ENCODE measurements at regions not wholly inside any gene's neighbourhood (a gene's known extent, or its start where the extent isn't known, plus 50 kb on each side); places are given as distances from the start of the nearest gene placed in this dataset.

DNA sequence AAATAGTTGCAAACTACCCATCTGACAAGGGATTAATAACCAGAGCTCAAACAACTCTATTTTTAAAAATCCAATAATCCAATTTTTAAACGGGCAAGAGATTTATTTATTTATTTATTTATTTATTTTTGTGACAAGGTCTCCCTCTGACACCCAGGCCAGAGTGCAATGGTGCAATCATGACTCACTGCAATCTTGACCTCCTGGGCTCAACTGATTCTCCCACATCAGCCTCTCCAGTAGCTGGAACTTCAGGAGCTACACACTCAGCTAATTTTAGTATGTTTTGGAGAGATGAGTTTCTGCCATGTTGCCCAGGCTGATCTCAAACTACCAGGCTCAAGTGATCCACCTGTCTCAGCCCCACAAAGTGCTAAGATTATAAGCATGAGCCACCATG is 267.2 kb upstream of the BLID start:
- CTCF ChIA-PET, result no interaction called here
- Histone ChIP-seq H3K4me1 (ENCODE audit: insufficient read depth, low read length) (no peaks in the 10 kb centered on the region), H3K79me2 (ENCODE audit: low read length) (no peaks in the 10 kb centered on the region), H3K27me3 (ENCODE audit: low read length) (peaks cover 31% of the 10 kb centered on the region; the same call in 1 of the 2 replicates), H3K9ac (ENCODE audit: low read length) (no peak overlapping the region), H3K27ac (ENCODE audit: low read length) (no peak overlapping the region), H3K4me3 (ENCODE audit: low read length) (no peak overlapping the region), H3K9me3 (ENCODE audit: low read length) (no peaks in the 10 kb centered on the region), H4K20me1 (ENCODE audit: low read length) (no peaks in the 10 kb centered on the region), H3K36me3 (ENCODE audit: low read depth, low read length) (no peaks in the 10 kb centered on the region), H3F3A (ENCODE audit: low read length, unreplicated experiment) (no peaks in the 10 kb centered on the region), H2AFZ (ENCODE audit: low read length) (no peak overlapping the region), H3K4me2 (ENCODE audit: low read length) (no peak overlapping the region), H3K9me2 (replicated peaks; ENCODE audit: low read length) (no peaks in the 10 kb centered on the region)
- intact Hi-C loops (cut with micrococcal nuclease), result no loop called here
- DNase-seq (no peak), ATAC-seq (no peak)
- BruUV-seq (replicated peaks), result no TSS peak
- POLR2A ChIA-PET (ENCODE audit: unreplicated experiment), result no interaction called here
- TF ChIP-seq EZH2phosphoT487 (IDR thresholded peaks at IDR 0.05; ENCODE audit: borderline replicate concordance, low read length), result no peak
- TF ChIP-seq, protein P1, sequence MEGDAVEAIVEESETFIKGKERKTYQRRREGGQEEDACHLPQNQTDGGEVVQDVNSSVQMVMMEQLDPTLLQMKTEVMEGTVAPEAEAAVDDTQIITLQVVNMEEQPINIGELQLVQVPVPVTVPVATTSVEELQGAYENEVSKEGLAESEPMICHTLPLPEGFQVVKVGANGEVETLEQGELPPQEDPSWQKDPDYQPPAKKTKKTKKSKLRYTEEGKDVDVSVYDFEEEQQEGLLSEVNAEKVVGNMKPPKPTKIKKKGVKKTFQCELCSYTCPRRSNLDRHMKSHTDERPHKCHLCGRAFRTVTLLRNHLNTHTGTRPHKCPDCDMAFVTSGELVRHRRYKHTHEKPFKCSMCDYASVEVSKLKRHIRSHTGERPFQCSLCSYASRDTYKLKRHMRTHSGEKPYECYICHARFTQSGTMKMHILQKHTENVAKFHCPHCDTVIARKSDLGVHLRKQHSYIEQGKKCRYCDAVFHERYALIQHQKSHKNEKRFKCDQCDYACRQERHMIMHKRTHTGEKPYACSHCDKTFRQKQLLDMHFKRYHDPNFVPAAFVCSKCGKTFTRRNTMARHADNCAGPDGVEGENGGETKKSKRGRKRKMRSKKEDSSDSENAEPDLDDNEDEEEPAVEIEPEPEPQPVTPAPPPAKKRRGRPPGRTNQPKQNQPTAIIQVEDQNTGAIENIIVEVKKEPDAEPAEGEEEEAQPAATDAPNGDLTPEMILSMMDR (conservative IDR thresholded peaks at IDR 0.05; ENCODE audit: low read depth, low read length), result no peak
- no peak for TF ChIP-seq EZH2 (IDR thresholded peaks at IDR 0.05; ENCODE audit: low read length, unreplicated experiment)

DNA sequence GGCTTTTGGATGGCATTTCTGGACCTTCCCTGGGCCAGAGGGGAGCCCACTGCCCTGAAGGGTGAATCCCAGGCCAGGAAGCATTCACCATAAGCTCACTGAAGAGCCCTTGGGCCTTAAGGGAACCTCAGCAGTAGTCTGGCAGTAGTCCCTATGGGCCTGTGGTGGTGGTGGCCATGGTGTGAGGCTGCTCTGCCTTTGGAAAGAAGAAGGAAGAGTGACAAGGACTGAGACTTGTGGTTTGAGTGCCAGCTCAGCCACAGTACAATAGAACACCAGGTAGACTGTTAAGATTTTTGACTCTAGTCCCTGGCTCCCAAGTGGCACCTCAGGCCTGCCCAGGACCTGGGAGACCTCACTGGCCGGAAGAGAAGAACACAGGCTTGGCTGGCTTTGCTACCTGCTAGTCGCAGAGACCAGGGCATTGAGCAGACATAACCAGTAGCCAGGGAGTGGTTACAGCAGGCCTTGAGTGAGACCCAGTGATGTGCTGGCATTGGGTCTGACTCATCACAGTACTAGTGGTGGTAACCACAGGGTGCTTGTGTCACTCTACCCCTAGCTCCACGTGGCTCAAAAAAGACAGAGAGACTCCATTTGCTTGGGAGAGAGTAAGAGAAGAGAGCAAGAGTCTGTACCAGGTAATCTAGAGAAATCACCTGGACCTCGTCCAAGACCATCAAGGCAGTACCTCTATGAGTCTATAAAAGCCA is 259.8 kb upstream of the BLID start:
- Histone ChIP-seq H2AFZ (ENCODE audit: low read length) (peak overlapping the region; percentile 31; the same call in 1 of the 2 replicates), H3K4me3 (ENCODE audit: low read length) (no peak overlapping the region), H4K20me1 (ENCODE audit: low read length) (no peaks in the 10 kb centered on the region), H3K36me3 (ENCODE audit: low read depth, low read length) (no peaks in the 10 kb centered on the region), H3K4me2 (ENCODE audit: low read length) (no peak overlapping the region), H3K9me2 (replicated peaks; ENCODE audit: low read length) (no peaks in the 10 kb centered on the region), H3K79me2 (ENCODE audit: low read length) (no peaks in the 10 kb centered on the region), H3K4me1 (ENCODE audit: insufficient read depth, low read length) (no peaks in the 10 kb centered on the region), H3K27me3 (ENCODE audit: low read length) (peaks cover 41% of the 10 kb centered on the region), H3K9me3 (ENCODE audit: low read length) (no peaks in the 10 kb centered on the region), H3K9ac (ENCODE audit: low read length) (no peak overlapping the region), H3F3A (ENCODE audit: low read length, unreplicated experiment) (no peaks in the 10 kb centered on the region), H3K27ac (ENCODE audit: low read length) (no peak overlapping the region)
- ChIA-PET POLR2A (ENCODE audit: unreplicated experiment) (no interaction called here), CTCF (no interaction called here)
- intact Hi-C loops (cut with micrococcal nuclease), result no loop called here
- peak; percentile 75 for DNase-seq
- TF ChIP-seq EZH2 (IDR thresholded peaks at IDR 0.05; ENCODE audit: low read length, unreplicated experiment), result no peak
- TF ChIP-seq EZH2phosphoT487 (IDR thresholded peaks at IDR 0.05; ENCODE audit: borderline replicate concordance, low read length), result no peak
- TF ChIP-seq, protein P1 (conservative IDR thresholded peaks at IDR 0.05; ENCODE audit: low read depth, low read length), result no peak
- no TSS peak for BruUV-seq (replicated peaks)
- peak; percentile 69; the same call in 1 of the 2 replicates for ATAC-seq

- H3K9ac ChIP-seq (ENCODE audit: low read length), result no peak overlapping the region
- no TSS peak for BruUV-seq (replicated peaks)
- H3K9me2 ChIP-seq (replicated peaks; ENCODE audit: low read length), result no peaks in the 10 kb centered on the region
- H3F3A ChIP-seq (ENCODE audit: low read length, unreplicated experiment), result no peaks in the 10 kb centered on the region
- H3K4me2 ChIP-seq (ENCODE audit: low read length), result no peak overlapping the region
- no peaks in the 10 kb centered on the region for H3K36me3 ChIP-seq (ENCODE audit: low read depth, low read length)
- intact Hi-C loops (cut with micrococcal nuclease), result no loop called here
- ATAC-seq (no peak), DNase-seq (no peak)
- CTCF ChIA-PET, result no interaction called here
- H3K79me2 ChIP-seq (ENCODE audit: low read length), result no peaks in the 10 kb centered on the region
- no peaks in the 10 kb centered on the region for H3K4me1 ChIP-seq (ENCODE audit: insufficient read depth, low read length)
- H2AFZ ChIP-seq (ENCODE audit: low read length), result no peak overlapping the region
- no peak overlapping the region for H3K4me3 ChIP-seq (ENCODE audit: low read length)
- H3K27me3 ChIP-seq (ENCODE audit: low read length), result peaks cover 95% of the 10 kb centered on the region
- no peaks in the 10 kb centered on the region for H3K9me3 ChIP-seq (ENCODE audit: low read length)
- H3K27ac ChIP-seq (ENCODE audit: low read length), result no peak overlapping the region
- POLR2A ChIA-PET (ENCODE audit: unreplicated experiment), result no interaction called here
- TF ChIP-seq, protein P1 (conservative IDR thresholded peaks at IDR 0.05; ENCODE audit: low read depth, low read length), result no peak
- no peak for TF ChIP-seq EZH2 (IDR thresholded peaks at IDR 0.05; ENCODE audit: low read length, unreplicated experiment)
- no peak for TF ChIP-seq EZH2phosphoT487 (IDR thresholded peaks at IDR 0.05; ENCODE audit: borderline replicate concordance, low read length)
- no peaks in the 10 kb centered on the region for H4K20me1 ChIP-seq (ENCODE audit: low read length)
These were observed 252.8 kb upstream of the BLID start for GRCh38 chr11:122368796-122369195.

All from PC-3 (cell line).